ENCODE measurements at regions not wholly inside any gene's neighbourhood (a gene's known extent, or its start where the extent isn't known, plus 50 kb on each side); places are given as distances from the start of the nearest gene placed in this dataset.

DNA sequence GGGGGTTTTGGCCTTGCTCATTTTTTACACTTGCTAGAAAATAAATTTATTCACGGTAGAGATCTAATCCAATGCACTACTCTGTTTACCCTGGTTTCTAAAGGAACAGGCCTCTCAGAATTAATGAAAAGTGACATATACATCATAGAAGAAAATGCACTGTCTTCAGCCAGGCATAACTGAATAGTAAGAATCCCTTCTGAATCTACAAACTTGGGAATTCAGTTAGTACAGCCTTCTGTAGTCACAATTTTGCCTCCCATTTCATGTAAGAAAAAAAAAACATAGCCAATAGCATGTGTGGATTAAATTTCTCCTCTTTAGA is 197.3 kb downstream of the CAAP1 start:
- Mint-ChIP-seq H3K36me3 (ENCODE audit: unreplicated experiment) (peaks cover 8% of the 10 kb centered on the region), H3K27me3 (ENCODE audit: unreplicated experiment) (no peaks in the 10 kb centered on the region), H3K4me3 (ENCODE audit: unreplicated experiment) (no peak overlapping the region), H3K4me1 (ENCODE audit: low read depth, unreplicated experiment) (no peaks in the 10 kb centered on the region), H3K27ac (ENCODE audit: unreplicated experiment) (no peak overlapping the region), H3K9me3 (ENCODE audit: unreplicated experiment) (no peaks in the 10 kb centered on the region)
- no peak for DNase-seq
- TF ChIP-seq CTCF (IDR thresholded peaks at IDR 0.05; ENCODE audit: partially characterized antibody, unreplicated experiment): no peak

GRCh38 chr9:26694381-26695297 is 198.0 kb downstream of the CAAP1 start:
- Mint-ChIP-seq H3K27me3 (ENCODE audit: unreplicated experiment) (no peaks in the 10 kb centered on the region), H3K27ac (ENCODE audit: unreplicated experiment) (no peak overlapping the region), H3K36me3 (ENCODE audit: unreplicated experiment) (peaks cover 8% of the 10 kb centered on the region), H3K4me3 (ENCODE audit: unreplicated experiment) (no peak overlapping the region), H3K9me3 (ENCODE audit: unreplicated experiment) (no peaks in the 10 kb centered on the region), H3K4me1 (ENCODE audit: low read depth, unreplicated experiment) (no peaks in the 10 kb centered on the region)
- TF ChIP-seq CTCF (IDR thresholded peaks at IDR 0.05; ENCODE audit: partially characterized antibody, unreplicated experiment): no peak
- no peak for DNase-seq

- Mint-ChIP-seq H3K4me3 (ENCODE audit: unreplicated experiment) (no peak overlapping the region), H3K4me1 (ENCODE audit: low read depth, unreplicated experiment) (no peaks in the 10 kb centered on the region)
Measured at GRCh38 chr9:26689041-26689440, 203.6 kb downstream of the CAAP1 start.

GRCh38 chr9:26687421-26687820 is 205.2 kb downstream of the CAAP1 start:
- H3K9me3 Mint-ChIP-seq (ENCODE audit: unreplicated experiment): no peaks in the 10 kb centered on the region
- no peaks in the 10 kb centered on the region for H3K36me3 Mint-ChIP-seq (ENCODE audit: unreplicated experiment)
- DNase-seq: no peak

More at GRCh38 chr9:26689041-26689440, 203.6 kb downstream of the CAAP1 start:
- TF ChIP-seq CTCF (IDR thresholded peaks at IDR 0.05; ENCODE audit: partially characterized antibody, unreplicated experiment): no peak
- H3K27ac Mint-ChIP-seq (ENCODE audit: unreplicated experiment): no peak overlapping the region
- no peaks in the 10 kb centered on the region for H3K27me3 Mint-ChIP-seq (ENCODE audit: unreplicated experiment)
- no peak for DNase-seq
- no peaks in the 10 kb centered on the region for H3K36me3 Mint-ChIP-seq (ENCODE audit: unreplicated experiment)
- H3K9me3 Mint-ChIP-seq (ENCODE audit: unreplicated experiment): no peaks in the 10 kb centered on the region

More at GRCh38 chr9:26687421-26687820, 205.2 kb downstream of the CAAP1 start:
- Mint-ChIP-seq H3K27ac (ENCODE audit: unreplicated experiment) (no peak overlapping the region), H3K4me1 (ENCODE audit: low read depth, unreplicated experiment) (no peaks in the 10 kb centered on the region), H3K4me3 (ENCODE audit: unreplicated experiment) (no peak overlapping the region), H3K27me3 (ENCODE audit: unreplicated experiment) (no peaks in the 10 kb centered on the region)
- TF ChIP-seq CTCF (IDR thresholded peaks at IDR 0.05; ENCODE audit: partially characterized antibody, unreplicated experiment): no peak

Data from glutamatergic neuron (in vitro differentiated cells).